Mesenchymal stem cell (in vitro differentiated cells and primary cell): ENCODE measurements at regions not wholly inside any gene's neighbourhood (a gene's known extent, or its start where the extent isn't known, plus 50 kb on each side); places are given as distances from the start of the nearest gene placed in this dataset.

ENCODE experiments used
- DNase-seq: peaks from one replicate; pipeline ENCODE4 v3.0.0-alpha.2; 2013
- H2AFZ ChIP-seq: one replicate; pipeline ENCODE4 v1.6.1; 2013; ENCODE audit warnings: low read depth, mild to moderate bottlenecking, control low read depth, inconsistent platforms, low read length, moderate library complexity
- H2AK5ac ChIP-seq: 2 replicates; pipeline ENCODE4 v1.6.1; 2013; ENCODE audit warnings: low read length, moderate library complexity, mild to moderate bottlenecking, inconsistent platforms; ENCODE audit not compliant: severe bottlenecking
- H2BK120ac ChIP-seq: one replicate; pipeline ENCODE4 v1.6.1; 2013; ENCODE audit warnings: low read depth, mild to moderate bottlenecking, inconsistent platforms, low read length, moderate library complexity
- H2BK12ac ChIP-seq, 2 experiments: one replicate each; pipeline ENCODE4 v1.6.1; 2013; ENCODE audit warnings: inconsistent platforms in 2 of 2, low read length in 2 of 2, mild to moderate bottlenecking in 2 of 2, moderate library complexity in 2 of 2, control low read depth in 1 of 2
- H2BK15ac ChIP-seq: one replicate; pipeline ENCODE4 v1.6.1; 2013; ENCODE audit warnings: mild to moderate bottlenecking, low read depth, inconsistent platforms; ENCODE audit not compliant: poor library complexity, severe bottlenecking
- H2BK5ac ChIP-seq: 2 replicates; pipeline ENCODE4 v1.6.1; 2013; ENCODE audit warnings: low read depth, mild to moderate bottlenecking, low read length, control low read depth, inconsistent platforms; ENCODE audit not compliant: poor library complexity, severe bottlenecking
- H3K14ac ChIP-seq, 2 experiments: one replicate each; pipeline ENCODE4 v1.6.1; 2013; ENCODE audit warnings: inconsistent platforms in 2 of 2, low read length in 2 of 2, control low read depth in 1 of 2, mild to moderate bottlenecking in 1 of 2, moderate library complexity in 1 of 2
- H3K18ac ChIP-seq, 2 experiments: one replicate each; pipeline ENCODE4 v1.6.1; 2013; ENCODE audit warnings: inconsistent platforms in 2 of 2, low read length in 2 of 2, control low read depth in 1 of 2, low read depth in 1 of 2, mild to moderate bottlenecking in 1 of 2
- H3K23ac ChIP-seq, 2 experiments: one replicate each; pipeline ENCODE4 v1.6.1; 2013; ENCODE audit warnings: inconsistent platforms in 2 of 2, low read length in 2 of 2, mild to moderate bottlenecking in 2 of 2, moderate library complexity in 2 of 2, control low read depth in 1 of 2
- H3K27ac ChIP-seq: 2 replicates; pipeline ENCODE4 v1.5.1; 2013; ENCODE audit warnings: mild to moderate bottlenecking, moderate library complexity, low read length, control low read depth, inconsistent platforms; ENCODE audit not compliant: poor library complexity, severe bottlenecking
- H3K27me3 ChIP-seq, 2 experiments: 2 replicates each; pipeline versions ENCODE4 v1.6.1 to v1.7.0; 2013; ENCODE audit warnings: low read length in 2 of 2, mild to moderate bottlenecking in 2 of 2, moderate library complexity in 2 of 2, control low read depth in 1 of 2, inconsistent platforms in 1 of 2; ENCODE audit not compliant: control insufficient read depth in 1 of 2, insufficient read depth in 1 of 2
- H3K36me3 ChIP-seq, 2 experiments: 2 replicates each; pipeline versions ENCODE4 v1.6.1 to v1.7.0; 2013; ENCODE audit warnings: low read length in 2 of 2, control low read depth in 1 of 2, inconsistent platforms in 1 of 2, low read depth in 1 of 2, mild to moderate bottlenecking in 1 of 2; ENCODE audit not compliant: insufficient read depth in 2 of 2, control insufficient read depth in 1 of 2
- H3K4ac ChIP-seq, 2 experiments: one replicate each; pipeline ENCODE4 v1.6.1; 2013; ENCODE audit warnings: inconsistent platforms in 2 of 2, low read length in 2 of 2, mild to moderate bottlenecking in 2 of 2, moderate library complexity in 2 of 2, control low read depth in 1 of 2, low read depth in 1 of 2
- H3K4me1 ChIP-seq: 2 replicates; pipeline ENCODE4 v1.6.1; 2013; ENCODE audit warnings: low read depth, low read length, control low read depth; ENCODE audit not compliant: control insufficient read depth, insufficient read depth
- H3K4me2 ChIP-seq: 2 replicates; pipeline ENCODE4 v1.6.1; 2013; ENCODE audit warnings: low read length, mild to moderate bottlenecking, inconsistent platforms; ENCODE audit not compliant: poor library complexity, severe bottlenecking
- H3K4me3 ChIP-seq, 2 experiments: 2 replicates each; pipeline versions ENCODE4 v1.5.1 to v1.7.0; 2013; ENCODE audit warnings: low read length in 2 of 2, mild to moderate bottlenecking in 2 of 2, control low read depth in 1 of 2, low read depth in 1 of 2; ENCODE audit not compliant: insufficient read depth in 1 of 2
- H3K79me1 ChIP-seq: replicated peaks from 2 replicates; pipeline ENCODE4 v1.6.1; 2013; ENCODE audit warnings: mild to moderate bottlenecking, control low read depth, low read length, inconsistent platforms; ENCODE audit not compliant: poor library complexity, severe bottlenecking
- H3K9ac ChIP-seq: 2 replicates; pipeline ENCODE4 v1.7.0; 2013; ENCODE audit warnings: mild to moderate bottlenecking, low read length, moderate library complexity
- H3K9me3 ChIP-seq: 2 replicates; pipeline ENCODE4 v1.7.0; 2013; ENCODE audit warnings: mild to moderate bottlenecking, low read length; ENCODE audit not compliant: control insufficient read depth
- H4K8ac ChIP-seq: one replicate; pipeline ENCODE4 v1.6.1; 2013; ENCODE audit warnings: inconsistent platforms, mild to moderate bottlenecking, low read length, moderate library complexity
- H4K91ac ChIP-seq: one replicate; pipeline ENCODE4 v1.6.1; 2013; ENCODE audit warnings: mild to moderate bottlenecking, low read length, inconsistent platforms
- WGBS: methylation state at CpG from one replicate; pipeline ENCODE4 v1.1.7; 2013; ENCODE audit warnings: mixed read lengths; 5-methylcytosine and 5-hydroxymethylcytosine counted together

GRCh38 chr10:78970261-78970660 lies 98.5 kb upstream of the ZMIZ1 start:
- DNase-seq: no peak
- no peak overlapping the region for H3K14ac ChIP-seq
- no peak overlapping the region for H3K9ac ChIP-seq
- H3K4me2 ChIP-seq: no peak overlapping the region
- no peak overlapping the region for H2AFZ ChIP-seq
- no peak overlapping the region for H2BK120ac ChIP-seq
- H2AK5ac ChIP-seq: no peak overlapping the region
- no peaks in the 10 kb centered on the region for H3K9me3 ChIP-seq
- H2BK15ac ChIP-seq: peak overlapping the region; percentile 26
- no peak overlapping the region for H4K8ac ChIP-seq
- H3K4me1 ChIP-seq: peaks cover 47% of the 10 kb centered on the region
- WGBS: 87% methylated on average over 10 of the region's 10 CpGs
- peaks cover 0 to 4% of the 10 kb centered on the region in 2 experiments for H3K27me3 ChIP-seq
- H3K4ac ChIP-seq: no peak overlapping the region
- no peak overlapping the region for H2BK5ac ChIP-seq
- H3K27ac ChIP-seq: no peak overlapping the region
- H3K18ac ChIP-seq: no peak overlapping the region
- H3K23ac ChIP-seq: no peak overlapping the region
- H3K4me3 ChIP-seq: no peak overlapping the region
- no peak overlapping the region for H4K91ac ChIP-seq
- H2BK12ac ChIP-seq: peak overlapping the region in 1 of 2 experiments; percentile 37
- no peaks in the 10 kb centered on the region for H3K79me1 ChIP-seq
- no peaks in the 10 kb centered on the region for H3K36me3 ChIP-seq

- Histone ChIP-seq H3K9me3 (no peaks in the 10 kb centered on the region), H4K8ac (no peak overlapping the region), H3K9ac (no peak overlapping the region), H2BK12ac (peak overlapping the region; percentile 99), H3K4me2 (no peak overlapping the region), H3K18ac (peak overlapping the region in 1 of 2 experiments; percentile 91), H3K27me3 (peaks cover 0 to 2% of the 10 kb centered on the region in 2 experiments), H3K27ac (no peak overlapping the region), H3K4me3 (no peak overlapping the region), H2AK5ac (peak overlapping the region; percentile 95), H3K23ac (no peak overlapping the region), H3K4me1 (peaks cover 45% of the 10 kb centered on the region), H3K14ac (no peak overlapping the region), H2BK5ac (no peak overlapping the region), H4K91ac (no peak overlapping the region), H2BK15ac (no peak overlapping the region), H3K79me1 (no peaks in the 10 kb centered on the region), H2BK120ac (peak overlapping the region; percentile 98), H3K36me3 (no peaks in the 10 kb centered on the region), H3K4ac (no peak overlapping the region), H2AFZ (no peak overlapping the region)
- 98% methylated on average over 4 of the region's 5 CpGs for WGBS
- DNase-seq: no peak
Measured at GRCh38 chr10:78971094-78971682, 97.6 kb upstream of the ZMIZ1 start.

- Histone ChIP-seq H4K8ac (peak overlapping the region; percentile 98), H3K79me1 (no peaks in the 10 kb centered on the region), H3K4me2 (peak overlapping the region; percentile 7), H2AK5ac (peak overlapping the region; percentile 79), H3K14ac (peak overlapping the region in 1 of 2 experiments; percentile 76), H3K27ac (peak overlapping the region; percentile 98), H3K9ac (peak overlapping the region; percentile 86), H3K4ac (peak overlapping the region; percentile 85 to 98), H2BK12ac (peak overlapping the region; percentile 99), H2AFZ (no peak overlapping the region), H2BK15ac (peak overlapping the region; percentile 73), H3K18ac (peak overlapping the region; percentile 91 to 96), H3K9me3 (no peaks in the 10 kb centered on the region), H2BK5ac (peak overlapping the region; percentile 6), H4K91ac (peak overlapping the region; percentile 87), H2BK120ac (peak overlapping the region; percentile 98), H3K23ac (peak overlapping the region in 1 of 2 experiments; percentile 76), H3K36me3 (no peaks in the 10 kb centered on the region), H3K4me1 (peaks cover 45% of the 10 kb centered on the region), H3K27me3 (no peaks in the 10 kb centered on the region), H3K4me3 (peak overlapping the region in 1 of 2 experiments; percentile 73)
- DNase-seq: peak; percentile 98
- 16% methylated on average over 10 of the region's 11 CpGs for WGBS
Measured at GRCh38 chr10:78972160-78972946, 96.4 kb upstream of the ZMIZ1 start.
